Fibroblast of skin of right biceps (primary cell): ENCODE measurements at regions not wholly inside any gene's neighbourhood (a gene's known extent, or its start where the extent isn't known, plus 50 kb on each side); places are given as distances from the start of the nearest gene placed in this dataset.
A peak's percentile ranks its signal among the peaks of the same experiment; 100 is the strongest.

Experiments used
- DNase-seq: peaks from one replicate; pipeline ENCODE4 v3.0.0-alpha.2; 2013

GRCh38 chr2:120596990-120597594, 138.6 kb upstream of the GLI2 start:
- DNase-seq: peak; percentile 57

- DNase-seq: no peak
Measured at GRCh38 chr2:120597595-120598193, 138.0 kb upstream of the GLI2 start.

GRCh38 chr2:120598416-120598815, 137.3 kb upstream of the GLI2 start:
- no peak for DNase-seq

DNA sequence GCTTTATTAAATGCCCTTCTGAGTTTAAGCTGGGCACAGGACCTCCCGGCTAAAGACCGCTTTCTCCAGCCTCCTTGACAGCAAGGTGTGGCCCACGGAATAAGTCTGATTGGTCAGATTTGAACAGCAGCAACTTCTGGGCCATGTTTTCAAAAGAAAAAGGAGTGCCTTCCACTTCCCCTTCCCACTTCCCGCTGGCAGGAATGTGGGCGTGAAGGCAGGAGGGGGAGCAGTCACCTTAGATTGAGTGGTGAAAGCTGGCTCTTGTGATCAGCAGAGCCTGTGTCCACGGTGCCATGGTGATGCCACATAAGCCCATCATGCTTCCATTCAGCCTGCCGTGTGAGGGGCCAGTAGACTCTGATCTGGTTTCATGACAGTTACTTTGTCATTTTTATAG, 136.6 kb upstream of the GLI2 start:
- DNase-seq: no peak

DNA sequence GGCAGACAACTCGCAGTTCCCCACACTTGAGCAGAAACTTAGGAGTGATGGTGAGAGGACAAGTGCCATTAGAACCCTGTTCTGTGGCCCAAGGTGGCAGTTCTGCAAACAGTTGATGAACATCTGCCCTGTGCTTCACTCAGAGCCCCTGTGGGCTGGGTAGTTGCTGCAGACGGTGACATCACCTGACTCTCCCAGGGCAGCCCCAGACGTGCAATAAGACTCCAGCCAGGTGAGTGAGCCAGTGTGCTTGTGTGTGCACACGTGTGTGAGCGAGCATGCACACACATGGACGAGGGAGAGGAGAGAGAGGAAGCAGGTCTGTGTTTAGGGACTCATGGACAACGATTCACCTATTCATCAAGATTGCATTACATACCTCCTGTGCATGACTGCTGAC, 136.0 kb upstream of the GLI2 start:
- no peak for DNase-seq

DNA sequence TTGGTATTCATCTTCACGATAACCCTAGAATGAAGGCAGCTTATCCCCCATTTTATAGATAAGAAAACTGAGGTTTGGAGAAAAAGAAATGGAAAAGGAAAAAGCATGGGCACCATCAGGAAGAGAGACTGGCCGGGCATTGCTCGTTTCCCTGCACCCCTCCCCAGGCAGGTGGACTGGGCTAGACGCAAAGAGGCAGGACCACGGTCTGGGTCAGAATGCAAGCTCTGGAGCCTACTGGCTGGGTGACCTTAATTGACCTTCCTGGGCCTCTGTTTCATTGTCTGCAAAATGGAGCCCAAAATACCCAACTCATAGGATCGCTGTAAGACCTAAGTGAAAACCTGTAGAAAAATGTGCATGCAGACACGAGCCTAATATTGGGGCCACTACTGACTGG, 135.3 kb upstream of the GLI2 start:
- no peak for DNase-seq

GRCh38 chr2:120600786-120601185, 134.9 kb upstream of the GLI2 start:
- DNase-seq: no peak

DNA sequence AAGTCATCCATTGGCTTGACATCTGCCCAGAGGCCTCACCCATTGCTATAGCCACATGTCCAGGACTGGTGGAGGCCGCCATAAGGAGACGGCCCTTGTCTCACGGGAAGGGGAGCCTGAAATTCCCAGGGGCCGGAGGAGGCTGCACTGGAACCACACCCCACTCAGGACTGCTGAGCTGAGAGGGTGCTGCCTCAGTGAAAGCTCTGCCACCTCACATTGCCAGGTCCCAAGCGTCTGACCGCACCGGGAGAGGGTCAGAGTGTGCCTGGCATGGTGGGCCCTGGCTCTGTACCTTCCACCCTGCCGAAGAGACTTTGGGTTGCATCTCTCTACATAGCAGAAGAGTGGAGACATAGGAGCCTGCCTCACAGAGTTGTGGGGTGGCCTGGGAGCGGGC, 134.1 kb upstream of the GLI2 start:
- DNase-seq: no peak

- DNase-seq: no peak
Measured at GRCh38 chr2:120602251-120602650, 133.4 kb upstream of the GLI2 start.

GRCh38 chr2:120604767-120605166, 130.9 kb upstream of the GLI2 start:
- no peak for DNase-seq

GRCh38 chr2:120605231-120605935, 130.3 kb upstream of the GLI2 start:
- DNase-seq: peak; percentile 43

DNA sequence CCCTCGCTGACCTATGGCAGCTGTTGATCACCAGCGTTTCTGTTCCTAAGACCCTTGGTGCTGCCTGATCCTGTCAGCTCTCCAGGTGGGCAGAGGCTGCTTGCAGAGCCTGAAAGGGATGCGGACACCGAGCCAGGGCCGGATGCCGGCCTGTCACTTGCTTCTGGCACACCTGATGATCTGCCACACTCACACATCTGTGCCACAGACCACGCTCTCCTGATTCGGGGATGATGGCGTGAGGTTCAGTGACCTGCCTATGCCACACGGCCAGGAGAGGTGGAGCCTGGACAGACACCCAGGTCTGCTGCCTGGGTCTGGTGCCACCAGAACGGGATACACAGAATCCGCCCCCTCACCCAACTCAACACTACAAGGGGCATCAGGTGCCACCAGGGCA, 129.4 kb upstream of the GLI2 start:
- no peak for DNase-seq

- DNase-seq: no peak
Measured at GRCh38 chr2:120606931-120607330, 128.7 kb upstream of the GLI2 start.

- no peak for DNase-seq
Measured at GRCh38 chr2:120607506-120607905, 128.2 kb upstream of the GLI2 start.

GRCh38 chr2:120607996-120608395, 127.7 kb upstream of the GLI2 start:
- DNase-seq: no peak

GRCh38 chr2:120609826-120610395, 125.8 kb upstream of the GLI2 start:
- no peak for DNase-seq

- DNase-seq: no peak
Measured at GRCh38 chr2:120611016-120611415, 124.7 kb upstream of the GLI2 start.

GRCh38 chr2:120611961-120612360, 123.7 kb upstream of the GLI2 start:
- no peak for DNase-seq

DNA sequence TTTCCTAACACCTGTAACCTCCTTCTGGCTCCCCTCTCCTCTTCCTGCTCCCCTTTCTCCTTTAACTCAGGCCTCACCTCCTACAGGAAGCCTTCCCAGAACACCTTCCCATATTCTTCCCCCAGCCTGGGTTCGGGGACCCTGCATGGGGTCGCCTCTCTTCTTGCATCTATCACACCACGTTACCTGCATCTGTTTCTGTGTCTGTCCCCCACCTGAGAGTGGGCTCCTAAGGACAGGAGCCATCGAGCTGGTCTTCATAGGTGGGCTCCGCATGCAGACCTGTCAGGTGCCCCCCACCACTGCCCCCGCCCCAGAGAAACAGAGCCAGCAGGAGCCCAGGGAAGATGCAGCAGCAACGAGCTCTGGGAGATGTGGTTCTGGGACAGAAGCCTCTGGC, 123.2 kb upstream of the GLI2 start:
- no peak for DNase-seq

GRCh38 chr2:120612931-120613330, 122.7 kb upstream of the GLI2 start:
- no peak for DNase-seq

GRCh38 chr2:120613742-120614571, 121.7 kb upstream of the GLI2 start:
- DNase-seq: peak; percentile 97

DNA sequence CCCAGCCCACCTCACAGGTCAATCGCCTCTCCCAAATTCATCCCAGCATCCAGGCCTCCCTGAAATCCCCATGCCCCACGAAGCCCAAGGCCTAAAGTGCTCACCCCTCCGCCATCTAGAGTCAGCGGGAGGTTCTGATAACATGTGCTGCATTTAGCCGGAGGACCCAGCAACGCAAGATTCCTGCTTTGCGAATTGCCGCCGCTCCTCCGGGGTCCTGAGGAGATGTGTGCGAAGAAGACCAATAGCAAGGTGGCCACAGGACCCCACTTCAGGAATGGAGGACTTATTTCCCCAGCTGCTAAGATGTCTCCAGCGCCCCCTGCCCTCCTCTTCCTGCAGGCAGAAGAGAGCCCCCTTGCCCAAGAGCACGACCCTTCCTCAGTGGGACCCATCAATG, 120.8 kb upstream of the GLI2 start:
- no peak for DNase-seq

DNA sequence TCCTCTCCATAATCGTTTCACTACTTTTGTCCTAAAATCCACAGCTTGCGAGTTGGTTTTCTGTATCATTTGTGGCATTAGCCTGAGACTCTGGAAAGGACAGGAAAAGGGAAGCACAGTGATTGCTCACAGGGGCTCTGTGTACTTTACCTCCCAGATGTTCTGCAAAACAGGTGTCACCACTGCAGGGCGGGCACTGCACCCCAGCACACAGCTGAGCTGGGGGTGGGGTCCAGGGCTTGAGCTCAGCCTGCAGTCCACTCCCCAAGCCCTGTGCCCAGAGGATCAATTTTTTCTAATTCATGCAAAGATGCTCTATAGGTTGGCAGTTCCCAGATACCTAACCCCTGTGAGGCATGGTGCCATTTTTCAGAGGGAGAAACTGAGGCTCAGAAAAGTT, 119.4 kb upstream of the GLI2 start:
- DNase-seq: no peak
